ENCODE measurements at regions not wholly inside any gene's neighbourhood (a gene's known extent, or its start where the extent isn't known, plus 50 kb on each side); places are given as distances from the start of the nearest gene placed in this dataset.

DNA sequence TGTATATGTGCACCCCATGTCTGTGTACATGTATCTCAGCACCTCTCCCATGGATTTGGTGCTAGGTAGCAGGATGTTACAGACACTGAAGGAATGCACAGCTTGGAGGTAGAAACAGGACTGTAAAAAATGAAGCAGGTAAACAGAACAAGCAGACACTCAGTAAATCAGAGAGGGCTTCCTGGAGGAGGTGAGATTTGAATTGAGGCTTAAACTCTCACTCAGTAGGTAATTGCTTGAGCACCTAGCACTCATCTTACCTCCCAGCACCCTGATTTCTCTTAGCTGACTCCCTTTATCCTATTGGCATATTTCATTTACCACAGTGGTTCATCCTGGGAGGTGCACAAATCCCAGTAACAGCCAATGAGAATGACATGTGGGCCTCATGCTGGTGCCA, 537.9 kb upstream of the RAB6C start:
- Histone ChIP-seq H3K27ac (ENCODE audit: insufficient read depth in 1 of 2, low read depth in 1 of 2, low read length in 2 of 2, poor library complexity in 1 of 2, severe bottlenecking in 2 of 2) (no peak overlapping the region), H3K27me3 (replicated peaks in 2 of 5; ENCODE audit: control insufficient read depth in 4 of 5, insufficient read depth in 5 of 5, low read length in 4 of 5) (peaks cover 0 to 2% (median 0%) of the 10 kb centered on the region in 5 experiments), H3K9me3 (ENCODE audit: control extremely low read depth in 1 of 5, control insufficient read depth in 4 of 5, insufficient read depth in 2 of 5, low read depth in 1 of 5, low read length in 4 of 5) (no peaks in the 10 kb centered on the region), H3K4me1 (ENCODE audit: control extremely low read depth in 1 of 4, control insufficient read depth in 4 of 4, insufficient read depth in 4 of 4, low read length in 3 of 4) (no peaks in the 10 kb centered on the region), H3K36me3 (ENCODE audit: control insufficient read depth in 4 of 4, insufficient read depth in 4 of 4, low read length in 3 of 4) (no peaks in the 10 kb centered on the region), H3K4me3 (ENCODE audit: control insufficient read depth in 1 of 7, extremely low read depth in 1 of 7, insufficient read depth in 4 of 7, low read depth in 2 of 7, low read length in 6 of 7) (no peak overlapping the region)
- DNase-seq, result no peak
- POLR2A ChIA-PET, result no interaction called here
- CTCF ChIA-PET, result interaction anchor here (0.7 kb wide), 1 partner anchor 12 kb away, joined by 3 read pairs; no protein-coding TSS in a partner anchor

DNA sequence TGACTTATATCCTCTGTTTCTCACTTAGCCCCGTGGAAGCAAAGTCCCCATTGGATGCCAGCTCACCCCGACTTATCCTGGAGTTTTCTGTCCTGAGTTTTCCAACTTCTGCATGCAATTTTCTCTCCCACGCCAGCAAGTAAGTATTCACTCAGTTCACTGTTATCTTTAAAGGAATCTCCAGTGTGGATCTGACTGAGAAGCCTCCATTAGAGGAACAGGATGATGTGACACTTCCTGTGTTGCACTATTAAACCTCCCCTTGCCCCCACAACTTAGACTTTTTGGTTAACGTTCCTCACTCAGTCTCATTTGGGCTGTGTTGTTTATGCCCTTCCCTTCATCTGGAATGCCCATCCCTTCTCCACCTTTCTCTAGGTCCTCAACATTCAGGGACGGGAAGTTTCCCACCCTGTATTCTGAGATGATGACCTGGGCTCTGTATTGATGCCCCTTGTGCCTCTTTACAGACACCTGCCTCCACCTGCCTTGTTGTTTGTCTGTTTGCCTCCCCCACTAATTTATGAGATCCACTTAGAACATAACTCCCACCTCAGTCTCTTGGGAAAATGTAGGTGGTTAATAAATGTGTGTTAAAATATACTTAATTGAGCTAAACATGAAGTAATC, 536.1 kb upstream of the RAB6C start:
- 90% methylated on average over 5 of the region's 5 CpGs for WGBS (ENCODE audit: insufficient coverage)
- H3K4me1 ChIP-seq (ENCODE audit: control extremely low read depth in 1 of 4, control insufficient read depth in 4 of 4, insufficient read depth in 4 of 4, low read length in 3 of 4), result no peaks in the 10 kb centered on the region
- no peaks in the 10 kb centered on the region for H3K27me3 ChIP-seq (replicated peaks in 2 of 5; ENCODE audit: control insufficient read depth in 4 of 5, insufficient read depth in 5 of 5, low read length in 4 of 5)

DNA sequence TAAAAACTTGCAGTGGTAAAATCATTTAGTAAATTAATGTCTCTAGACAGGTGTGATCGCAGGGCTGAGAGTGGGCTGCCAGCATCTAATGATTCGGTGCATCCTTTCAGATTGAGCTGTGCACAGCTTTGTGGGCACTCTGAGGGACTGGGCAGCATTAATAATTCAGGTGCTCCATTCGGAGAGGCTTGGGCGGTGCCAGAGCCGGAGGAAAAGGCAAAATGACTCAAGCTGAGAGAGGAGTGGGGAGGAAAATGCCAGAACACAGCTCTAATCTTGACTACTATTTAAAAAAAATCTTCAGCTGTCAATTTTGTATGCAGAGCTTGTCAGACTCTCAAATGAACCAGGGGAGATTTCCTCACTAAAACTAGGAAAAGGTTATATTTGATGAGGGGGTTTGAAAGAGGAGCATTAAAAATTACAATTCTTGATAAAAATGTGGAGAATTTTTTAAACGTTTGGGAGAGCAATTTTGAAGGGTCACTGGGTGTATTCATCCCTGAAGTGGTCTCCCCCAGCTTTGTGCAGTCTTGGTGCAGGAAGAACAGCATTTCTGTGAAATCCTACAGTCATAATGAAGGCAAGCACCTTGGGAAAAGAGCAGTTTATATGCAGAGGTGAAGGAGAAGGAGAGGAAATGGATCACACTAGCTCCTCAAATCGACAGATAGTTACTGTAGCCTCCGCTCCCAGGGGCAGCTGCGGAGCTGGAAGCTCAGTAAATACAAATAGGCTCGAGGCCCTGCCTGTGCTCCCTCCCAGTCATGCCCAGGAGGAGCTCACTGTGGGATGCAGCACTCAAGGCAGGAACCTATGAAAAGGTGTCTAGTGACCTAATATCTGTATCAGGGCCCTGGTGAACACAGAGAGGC, 535.4 kb upstream of the RAB6C start:
- CTCF ChIA-PET, result no interaction called here
- WGBS (ENCODE audit: insufficient coverage), result 83% methylated on average over 6 of the region's 10 CpGs

More for the DNA sequence above, 536.1 kb upstream of the RAB6C start:
- DNase-seq, result no peak
- Histone ChIP-seq H3K27ac (ENCODE audit: insufficient read depth in 1 of 2, low read depth in 1 of 2, low read length in 2 of 2, poor library complexity in 1 of 2, severe bottlenecking in 2 of 2) (no peak overlapping the region), H3K36me3 (ENCODE audit: control insufficient read depth in 4 of 4, insufficient read depth in 4 of 4, low read length in 3 of 4) (no peaks in the 10 kb centered on the region), H3K9me3 (ENCODE audit: control extremely low read depth in 1 of 5, control insufficient read depth in 4 of 5, insufficient read depth in 2 of 5, low read depth in 1 of 5, low read length in 4 of 5) (no peaks in the 10 kb centered on the region), H3K4me3 (ENCODE audit: control insufficient read depth in 1 of 7, extremely low read depth in 1 of 7, insufficient read depth in 4 of 7, low read depth in 2 of 7, low read length in 6 of 7) (no peak overlapping the region)
- CTCF ChIA-PET, result no interaction called here
- POLR2A ChIA-PET, result no interaction called here

GRCh38 chr2:129444751-129445150, 534.7 kb upstream of the RAB6C start:
- WGBS (ENCODE audit: insufficient coverage), result 89% methylated on average over 6 of the region's 6 CpGs
- Histone ChIP-seq H3K36me3 (ENCODE audit: control insufficient read depth in 4 of 4, insufficient read depth in 4 of 4, low read length in 3 of 4) (no peaks in the 10 kb centered on the region), H3K4me3 (ENCODE audit: control insufficient read depth in 1 of 7, extremely low read depth in 1 of 7, insufficient read depth in 4 of 7, low read depth in 2 of 7, low read length in 6 of 7) (no peak overlapping the region), H3K4me1 (ENCODE audit: control extremely low read depth in 1 of 4, control insufficient read depth in 4 of 4, insufficient read depth in 4 of 4, low read length in 3 of 4) (no peaks in the 10 kb centered on the region), H3K27ac (ENCODE audit: insufficient read depth in 1 of 2, low read depth in 1 of 2, low read length in 2 of 2, poor library complexity in 1 of 2, severe bottlenecking in 2 of 2) (no peak overlapping the region), H3K9me3 (ENCODE audit: control extremely low read depth in 1 of 5, control insufficient read depth in 4 of 5, insufficient read depth in 2 of 5, low read depth in 1 of 5, low read length in 4 of 5) (no peaks in the 10 kb centered on the region), H3K27me3 (replicated peaks in 2 of 5; ENCODE audit: control insufficient read depth in 4 of 5, insufficient read depth in 5 of 5, low read length in 4 of 5) (no peaks in the 10 kb centered on the region)
- CTCF ChIA-PET, result no interaction called here
- no peak for DNase-seq
- POLR2A ChIA-PET, result no interaction called here

More for the DNA sequence above, 535.4 kb upstream of the RAB6C start:
- POLR2A ChIA-PET, result no interaction called here
- Histone ChIP-seq H3K4me1 (ENCODE audit: control extremely low read depth in 1 of 4, control insufficient read depth in 4 of 4, insufficient read depth in 4 of 4, low read length in 3 of 4) (no peaks in the 10 kb centered on the region), H3K27ac (ENCODE audit: insufficient read depth in 1 of 2, low read depth in 1 of 2, low read length in 2 of 2, poor library complexity in 1 of 2, severe bottlenecking in 2 of 2) (no peak overlapping the region), H3K27me3 (replicated peaks in 2 of 5; ENCODE audit: control insufficient read depth in 4 of 5, insufficient read depth in 5 of 5, low read length in 4 of 5) (no peaks in the 10 kb centered on the region), H3K4me3 (ENCODE audit: control insufficient read depth in 1 of 7, extremely low read depth in 1 of 7, insufficient read depth in 4 of 7, low read depth in 2 of 7, low read length in 6 of 7) (no peak overlapping the region), H3K36me3 (ENCODE audit: control insufficient read depth in 4 of 4, insufficient read depth in 4 of 4, low read length in 3 of 4) (no peaks in the 10 kb centered on the region), H3K9me3 (ENCODE audit: control extremely low read depth in 1 of 5, control insufficient read depth in 4 of 5, insufficient read depth in 2 of 5, low read depth in 1 of 5, low read length in 4 of 5) (no peaks in the 10 kb centered on the region)
- no peak for DNase-seq

DNA sequence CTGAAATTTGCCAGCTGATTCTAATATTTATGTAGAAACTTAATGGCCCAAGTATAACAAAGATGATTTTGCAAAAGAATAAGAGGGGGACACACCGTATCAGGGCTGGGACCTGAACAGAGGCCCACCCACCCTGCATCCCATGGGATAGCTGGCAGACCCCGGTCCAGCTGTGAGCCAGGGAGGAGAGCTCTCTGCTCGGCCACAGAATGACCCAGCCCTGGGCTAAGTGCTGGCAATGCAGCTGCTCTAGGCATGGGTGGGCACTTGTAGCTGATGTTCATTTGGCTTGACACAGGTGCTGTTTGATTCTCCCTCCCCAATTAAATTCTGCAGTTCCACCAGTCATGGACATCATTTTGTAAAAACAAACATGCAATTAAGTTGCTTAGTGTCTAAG, 522.8 kb upstream of the RAB6C start:
- no peak for DNase-seq
- Histone ChIP-seq H3K27me3 (replicated peaks in 2 of 5; ENCODE audit: control insufficient read depth in 4 of 5, insufficient read depth in 5 of 5, low read length in 4 of 5) (peaks cover 0 to 1% (median 0%) of the 10 kb centered on the region in 5 experiments), H3K27ac (ENCODE audit: insufficient read depth in 1 of 2, low read depth in 1 of 2, low read length in 2 of 2, poor library complexity in 1 of 2, severe bottlenecking in 2 of 2) (no peak overlapping the region), H3K4me1 (ENCODE audit: control extremely low read depth in 1 of 4, control insufficient read depth in 4 of 4, insufficient read depth in 4 of 4, low read length in 3 of 4) (no peaks in the 10 kb centered on the region), H3K9me3 (ENCODE audit: control extremely low read depth in 1 of 5, control insufficient read depth in 4 of 5, insufficient read depth in 2 of 5, low read depth in 1 of 5, low read length in 4 of 5) (no peaks in the 10 kb centered on the region), H3K36me3 (ENCODE audit: control insufficient read depth in 4 of 4, insufficient read depth in 4 of 4, low read length in 3 of 4) (no peaks in the 10 kb centered on the region), H3K4me3 (ENCODE audit: control insufficient read depth in 1 of 7, extremely low read depth in 1 of 7, insufficient read depth in 4 of 7, low read depth in 2 of 7, low read length in 6 of 7) (no peak overlapping the region)
- WGBS (ENCODE audit: insufficient coverage), result 100% methylated on average over 3 of the region's 3 CpGs
- ChIA-PET CTCF (no interaction called here), POLR2A (interaction anchor here (0.6 kb wide), 1 partner anchor 21 kb away, joined by 3 read pairs; no protein-coding TSS in a partner anchor)

- no peak for DNase-seq
- H3K9me3 ChIP-seq (ENCODE audit: control extremely low read depth in 1 of 5, control insufficient read depth in 4 of 5, insufficient read depth in 2 of 5, low read depth in 1 of 5, low read length in 4 of 5), result no peaks in the 10 kb centered on the region
- peaks cover 0 to 1% (median 0%) of the 10 kb centered on the region in 5 experiments for H3K27me3 ChIP-seq (replicated peaks in 2 of 5; ENCODE audit: control insufficient read depth in 4 of 5, insufficient read depth in 5 of 5, low read length in 4 of 5)
- CTCF ChIA-PET, result no interaction called here
- POLR2A ChIA-PET, result interaction anchor here (0.6 kb wide), 1 partner anchor 21 kb away, joined by 3 read pairs; no protein-coding TSS in a partner anchor
- H3K27ac ChIP-seq (ENCODE audit: insufficient read depth in 1 of 2, low read depth in 1 of 2, low read length in 2 of 2, poor library complexity in 1 of 2, severe bottlenecking in 2 of 2), result no peak overlapping the region
- no peak overlapping the region for H3K4me3 ChIP-seq (ENCODE audit: control insufficient read depth in 1 of 7, extremely low read depth in 1 of 7, insufficient read depth in 4 of 7, low read depth in 2 of 7, low read length in 6 of 7)
- 89% methylated on average over 4 of the region's 5 CpGs for WGBS (ENCODE audit: insufficient coverage)
- no peaks in the 10 kb centered on the region for H3K4me1 ChIP-seq (ENCODE audit: control extremely low read depth in 1 of 4, control insufficient read depth in 4 of 4, insufficient read depth in 4 of 4, low read length in 3 of 4)
- no peaks in the 10 kb centered on the region for H3K36me3 ChIP-seq (ENCODE audit: control insufficient read depth in 4 of 4, insufficient read depth in 4 of 4, low read length in 3 of 4)
Observed at GRCh38 chr2:129457277-129457818, 522.1 kb upstream of the RAB6C start.

DNA sequence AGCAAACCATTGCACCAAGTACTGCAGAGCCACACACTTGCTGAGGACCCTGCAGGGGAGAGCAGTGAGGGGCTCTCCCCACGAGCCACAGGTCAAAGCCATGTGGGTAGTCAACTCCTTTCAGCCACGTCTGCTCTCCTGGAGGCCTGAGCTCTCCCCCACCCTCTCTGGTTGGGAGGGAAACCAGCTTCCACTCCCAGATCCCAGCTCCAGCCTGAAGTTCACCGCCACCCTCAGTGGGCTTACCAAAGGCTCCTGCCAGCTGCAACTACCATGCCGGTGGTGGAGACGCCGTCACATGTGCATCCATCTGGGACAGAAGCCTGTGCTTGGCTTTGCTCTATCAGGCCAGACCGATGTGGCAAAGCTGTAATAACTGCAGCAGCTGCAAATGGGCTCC, 521.5 kb upstream of the RAB6C start:
- WGBS (ENCODE audit: insufficient coverage), result 94% methylated on average over 6 of the region's 7 CpGs
- no peak overlapping the region for H3K27ac ChIP-seq (ENCODE audit: insufficient read depth in 1 of 2, low read depth in 1 of 2, low read length in 2 of 2, poor library complexity in 1 of 2, severe bottlenecking in 2 of 2)
- CTCF ChIA-PET, result no interaction called here

More for the DNA sequence above, 521.5 kb upstream of the RAB6C start:
- Histone ChIP-seq H3K27me3 (replicated peaks in 2 of 5; ENCODE audit: control insufficient read depth in 4 of 5, insufficient read depth in 5 of 5, low read length in 4 of 5) (peaks cover 0 to 1% (median 0%) of the 10 kb centered on the region in 5 experiments), H3K36me3 (ENCODE audit: control insufficient read depth in 4 of 4, insufficient read depth in 4 of 4, low read length in 3 of 4) (no peaks in the 10 kb centered on the region), H3K9me3 (ENCODE audit: control extremely low read depth in 1 of 5, control insufficient read depth in 4 of 5, insufficient read depth in 2 of 5, low read depth in 1 of 5, low read length in 4 of 5) (no peaks in the 10 kb centered on the region), H3K4me1 (ENCODE audit: control extremely low read depth in 1 of 4, control insufficient read depth in 4 of 4, insufficient read depth in 4 of 4, low read length in 3 of 4) (no peaks in the 10 kb centered on the region), H3K4me3 (ENCODE audit: control insufficient read depth in 1 of 7, extremely low read depth in 1 of 7, insufficient read depth in 4 of 7, low read depth in 2 of 7, low read length in 6 of 7) (no peak overlapping the region)
- POLR2A ChIA-PET, result no interaction called here
- DNase-seq, result no peak
